VCaP (cell line): ENCODE measurements at regions not wholly inside any gene's neighbourhood (a gene's known extent, or its start where the extent isn't known, plus 50 kb on each side); places are given as distances from the start of the nearest gene placed in this dataset.

Experiments
- H3K27ac ChIP-seq: fragments of 450-650 bp; 2 replicates; pipeline ENCODE4 v1.5.1; 2017
- CTCF ChIP-seq: fragments of 450-650 bp; conservative IDR thresholded peaks from 2 replicates; pipeline ENCODE4 v1.5.1; 2017; ENCODE audit warnings: mild to moderate bottlenecking, moderate library complexity

GRCh38 chr5:61808909-61809308 is 476.9 kb downstream of the ZSWIM6 start:
- TF ChIP-seq CTCF: no peak
- peak overlapping the region; percentile 63 for H3K27ac ChIP-seq

- H3K27ac ChIP-seq: peak overlapping the region; percentile 63
- no peak for TF ChIP-seq CTCF
Observed at GRCh38 chr5:61809651-61810050, 477.6 kb downstream of the ZSWIM6 start.

- H3K27ac ChIP-seq: no peak overlapping the region
- no peak for TF ChIP-seq CTCF
Observed at GRCh38 chr5:61811052-61811451, 479.0 kb downstream of the ZSWIM6 start.

GRCh38 chr5:61813361-61813760 is 481.3 kb downstream of the ZSWIM6 start:
- H3K27ac ChIP-seq: no peak overlapping the region
- TF ChIP-seq CTCF: no peak

- TF ChIP-seq CTCF: no peak
- no peak overlapping the region for H3K27ac ChIP-seq
Observed at GRCh38 chr5:61815339-61815738, 483.3 kb downstream of the ZSWIM6 start.

GRCh38 chr5:61816146-61816545 is 484.1 kb downstream of the ZSWIM6 start:
- no peak for TF ChIP-seq CTCF

GRCh38 chr5:61816585-61817450 is 484.8 kb downstream of the ZSWIM6 start:
- no peak overlapping the region; the same call in 1 of the 2 replicates for H3K27ac ChIP-seq
- no peak for TF ChIP-seq CTCF

More at GRCh38 chr5:61816146-61816545, 484.1 kb downstream of the ZSWIM6 start:
- no peak overlapping the region for H3K27ac ChIP-seq
